HCT116 (cell line): ENCODE measurements at regions not wholly inside any gene's neighbourhood (a gene's known extent, or its start where the extent isn't known, plus 50 kb on each side); places are given as distances from the start of the nearest gene placed in this dataset.

ENCODE experiments used
- EZH2 ChIP-seq: fragments of 200-600 bp; sonication (generic); IDR thresholded peaks from 2 replicates; pipeline ENCODE4 v1.6.1; 2017; ENCODE audit warnings: antibody characterized with exemption, mixed run types
- JUND ChIP-seq: IDR thresholded peaks from 2 replicates; pipeline ENCODE4 v1.6.1; 2012
- POLR2A ChIP-seq: IDR thresholded peaks from 2 replicates; pipeline ENCODE4 v1.7.0; 2011; ENCODE audit warnings: borderline replicate concordance; ENCODE audit not compliant: insufficient read depth, insufficient read length; ENCODE audit errors: extremely low read depth
- POLR2AphosphoS5 ChIP-seq: IDR thresholded peaks from 2 replicates; pipeline ENCODE4 v1.6.1; 2011; ENCODE audit warnings: mild to moderate bottlenecking, low read depth, low read length, moderate library complexity
- YY1 ChIP-seq: IDR thresholded peaks from 2 replicates; pipeline ENCODE4 v1.6.1; 2011; ENCODE audit warnings: low read length, low read depth, moderate library complexity, mild to moderate bottlenecking; ENCODE audit not compliant: insufficient replicate concordance; ENCODE audit errors: extremely low read depth
- TF ChIP-seq, protein P1 (sequence below), 3 experiments: fragments of 200-600 bp in 1 of 3; sonication (generic) in 1 of 3; IDR thresholded peaks in 2 of 3; conservative IDR thresholded peaks in 1 of 3; 2 replicates each; pipeline ENCODE4 v1.5.1; 2012 to 2017; ENCODE audit warnings: low read depth in 2 of 3, low read length in 2 of 3, antibody characterized with exemption in 1 of 3, borderline replicate concordance in 1 of 3, control low read depth in 1 of 3, mild to moderate bottlenecking in 1 of 3, mixed read lengths in 1 of 3, mixed run types in 1 of 3, moderate library complexity in 1 of 3; ENCODE audit not compliant: insufficient read depth in 1 of 3

DNA sequence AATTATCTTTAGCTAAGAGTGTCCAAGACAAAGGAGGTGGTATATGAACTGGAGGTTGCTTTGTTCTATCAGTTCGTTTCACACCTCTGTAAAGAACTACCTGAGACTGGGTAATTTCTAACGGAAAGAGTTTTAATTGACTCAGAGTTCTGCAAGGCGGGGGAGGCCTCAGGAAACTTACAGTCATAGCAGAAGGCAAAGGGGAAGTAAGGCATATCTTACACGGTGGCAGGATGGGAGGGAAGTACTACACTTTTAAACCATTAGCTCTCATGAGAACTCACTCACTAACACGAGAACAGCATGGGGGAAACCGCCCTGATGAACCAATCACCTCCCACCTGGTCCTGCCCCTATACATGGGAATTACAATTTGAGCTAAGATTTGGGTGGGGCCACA, 1202.3 kb upstream of the LRRTM3 start:
- TF ChIP-seq, protein P1, sequence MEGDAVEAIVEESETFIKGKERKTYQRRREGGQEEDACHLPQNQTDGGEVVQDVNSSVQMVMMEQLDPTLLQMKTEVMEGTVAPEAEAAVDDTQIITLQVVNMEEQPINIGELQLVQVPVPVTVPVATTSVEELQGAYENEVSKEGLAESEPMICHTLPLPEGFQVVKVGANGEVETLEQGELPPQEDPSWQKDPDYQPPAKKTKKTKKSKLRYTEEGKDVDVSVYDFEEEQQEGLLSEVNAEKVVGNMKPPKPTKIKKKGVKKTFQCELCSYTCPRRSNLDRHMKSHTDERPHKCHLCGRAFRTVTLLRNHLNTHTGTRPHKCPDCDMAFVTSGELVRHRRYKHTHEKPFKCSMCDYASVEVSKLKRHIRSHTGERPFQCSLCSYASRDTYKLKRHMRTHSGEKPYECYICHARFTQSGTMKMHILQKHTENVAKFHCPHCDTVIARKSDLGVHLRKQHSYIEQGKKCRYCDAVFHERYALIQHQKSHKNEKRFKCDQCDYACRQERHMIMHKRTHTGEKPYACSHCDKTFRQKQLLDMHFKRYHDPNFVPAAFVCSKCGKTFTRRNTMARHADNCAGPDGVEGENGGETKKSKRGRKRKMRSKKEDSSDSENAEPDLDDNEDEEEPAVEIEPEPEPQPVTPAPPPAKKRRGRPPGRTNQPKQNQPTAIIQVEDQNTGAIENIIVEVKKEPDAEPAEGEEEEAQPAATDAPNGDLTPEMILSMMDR (IDR thresholded peaks at IDR 0.05 in 2 of 3, conservative IDR thresholded peaks at IDR 0.05 in 1 of 3; ENCODE audit: borderline replicate concordance in 1 of 3, insufficient read depth in 1 of 3, low read depth in 2 of 3, low read length in 2 of 3), result no peak
- no peak for TF ChIP-seq POLR2A
- no peak for TF ChIP-seq JUND
- TF ChIP-seq YY1, result no peak
- TF ChIP-seq EZH2, result no peak
- no peak for TF ChIP-seq POLR2AphosphoS5
